Loucy (cell line): ENCODE measurements at regions not wholly inside any gene's neighbourhood (a gene's known extent, or its start where the extent isn't known, plus 50 kb on each side); places are given as distances from the start of the nearest gene placed in this dataset.

ENCODE experiments used
- H2AFZ ChIP-seq: fragments of 200-600 bp; sonication (generic); 2 replicates; pipeline ENCODE4 v1.6.0; 2016; ENCODE audit warnings: antibody characterized with exemption, mild to moderate bottlenecking, low read length, moderate library complexity
- H3F3A ChIP-seq: fragments of 200-600 bp; 2 replicates; pipeline ENCODE4 v1.6.0; 2016; ENCODE audit warnings: antibody characterized with exemption, low read depth, mild to moderate bottlenecking
- H3K27me3 ChIP-seq: fragments of 200-600 bp; sonication (generic); 2 replicates; pipeline ENCODE4 v1.6.1; 2014; ENCODE audit warnings: low read length, mild to moderate bottlenecking; ENCODE audit not compliant: insufficient read depth, poor library complexity, severe bottlenecking
- H3K36me3 ChIP-seq: fragments of 200-600 bp; sonication (generic); 2 replicates; pipeline ENCODE4 v1.6.1; 2016; ENCODE audit warnings: low read length; ENCODE audit not compliant: insufficient read depth
- H3K4me1 ChIP-seq: fragments of 200-600 bp; sonication (generic); 2 replicates; pipeline ENCODE4 v1.5.1; 2014; ENCODE audit warnings: low read length, mild to moderate bottlenecking; ENCODE audit not compliant: insufficient read depth, poor library complexity, severe bottlenecking
- H3K4me2 ChIP-seq: fragments of 200-600 bp; sonication (generic); 2 replicates; pipeline ENCODE4 v1.6.0; 2014; ENCODE audit warnings: antibody characterized with exemption, low read length, low read depth, mild to moderate bottlenecking; ENCODE audit not compliant: poor library complexity, severe bottlenecking
- H3K4me3 ChIP-seq: fragments of 200-600 bp; sonication (generic); 2 replicates; pipeline ENCODE4 v1.5.1; 2014; ENCODE audit warnings: low read length, mild to moderate bottlenecking, mixed read lengths; ENCODE audit not compliant: poor library complexity, severe bottlenecking
- H3K79me2 ChIP-seq: fragments of 200-600 bp; sonication (generic); 2 replicates; pipeline ENCODE4 v1.6.1; 2014; ENCODE audit warnings: low read length; ENCODE audit not compliant: insufficient read depth
- H3K9ac ChIP-seq: fragments of 200-600 bp; sonication (generic); 2 replicates; pipeline ENCODE4 v1.6.0; 2014; ENCODE audit warnings: mild to moderate bottlenecking, low read depth, low read length, moderate library complexity; ENCODE audit not compliant: poor library complexity, severe bottlenecking
- H3K9me2 ChIP-seq: fragments of 200-600 bp; sonication (generic); replicated peaks from 2 replicates; pipeline ENCODE4 v1.6.1; 2016; ENCODE audit warnings: low read depth, low read length, mixed read lengths
- H3K9me3 ChIP-seq: fragments of 200-600 bp; sonication (generic); 2 replicates; pipeline ENCODE4 v1.6.1; 2014; ENCODE audit warnings: mild to moderate bottlenecking, antibody characterized with exemption, low read length, low read depth; ENCODE audit not compliant: insufficient read depth
- H4K20me1 ChIP-seq: fragments of 200-600 bp; sonication (generic); 2 replicates; pipeline ENCODE4 v1.6.0; 2014; ENCODE audit warnings: antibody characterized with exemption, low read length, mild to moderate bottlenecking; ENCODE audit not compliant: insufficient read depth, poor library complexity, severe bottlenecking
- CTCF ChIP-seq: fragments of 200-600 bp; sonication (generic); conservative IDR thresholded peaks from 2 replicates; pipeline ENCODE4 v1.5.1; 2014; ENCODE audit warnings: mild to moderate bottlenecking, antibody characterized with exemption, low read length
- EZH2phosphoT487 ChIP-seq: fragments of 200-600 bp; IDR thresholded peaks from 2 replicates; pipeline ENCODE4 v1.6.1; 2018; ENCODE audit warnings: antibody characterized with exemption, mild to moderate bottlenecking, moderate library complexity, borderline replicate concordance

GRCh38 chr6:9514146-9514545, 900.7 kb downstream of the TFAP2A start:
- Histone ChIP-seq H3K4me3 (no peak overlapping the region), H3F3A (no peaks in the 10 kb centered on the region), H3K4me1 (no peaks in the 10 kb centered on the region), H3K79me2 (no peaks in the 10 kb centered on the region), H3K36me3 (no peaks in the 10 kb centered on the region), H2AFZ (no peak overlapping the region), H3K27me3 (no peaks in the 10 kb centered on the region), H3K9me2 (no peaks in the 10 kb centered on the region), H3K9me3 (no peaks in the 10 kb centered on the region), H4K20me1 (no peaks in the 10 kb centered on the region), H3K9ac (no peak overlapping the region), H3K4me2 (no peak overlapping the region)
- TF ChIP-seq EZH2phosphoT487 (no peak), CTCF (no peak)

GRCh38 chr6:9511157-9511556, 903.7 kb downstream of the TFAP2A start:
- Histone ChIP-seq H3K9ac (no peak overlapping the region), H3K9me2 (no peaks in the 10 kb centered on the region), H3K4me2 (no peak overlapping the region), H3K9me3 (no peaks in the 10 kb centered on the region), H3K4me1 (no peaks in the 10 kb centered on the region), H3K4me3 (no peak overlapping the region), H3K79me2 (no peaks in the 10 kb centered on the region), H3K27me3 (no peaks in the 10 kb centered on the region), H3K36me3 (no peaks in the 10 kb centered on the region), H3F3A (no peaks in the 10 kb centered on the region), H2AFZ (no peak overlapping the region), H4K20me1 (no peaks in the 10 kb centered on the region)
- TF ChIP-seq EZH2phosphoT487 (no peak), CTCF (no peak)

GRCh38 chr6:9507136-9507895, 907.6 kb downstream of the TFAP2A start:
- H3K27me3 ChIP-seq: no peaks in the 10 kb centered on the region
- H3F3A ChIP-seq: no peaks in the 10 kb centered on the region
- no peak overlapping the region for H2AFZ ChIP-seq
- no peak overlapping the region for H3K9ac ChIP-seq
- no peaks in the 10 kb centered on the region for H3K79me2 ChIP-seq
- H3K9me3 ChIP-seq: no peaks in the 10 kb centered on the region
- H3K9me2 ChIP-seq: no peaks in the 10 kb centered on the region
- no peak overlapping the region for H3K4me3 ChIP-seq
- H3K36me3 ChIP-seq: no peaks in the 10 kb centered on the region
- no peak for TF ChIP-seq CTCF
- no peak for TF ChIP-seq EZH2phosphoT487
- no peaks in the 10 kb centered on the region for H4K20me1 ChIP-seq
- H3K4me1 ChIP-seq: no peaks in the 10 kb centered on the region
- no peak overlapping the region for H3K4me2 ChIP-seq
